ENCODE measurements at regions not wholly inside any gene's neighbourhood (a gene's known extent, or its start where the extent isn't known, plus 50 kb on each side); places are given as distances from the start of the nearest gene placed in this dataset.

DNA sequence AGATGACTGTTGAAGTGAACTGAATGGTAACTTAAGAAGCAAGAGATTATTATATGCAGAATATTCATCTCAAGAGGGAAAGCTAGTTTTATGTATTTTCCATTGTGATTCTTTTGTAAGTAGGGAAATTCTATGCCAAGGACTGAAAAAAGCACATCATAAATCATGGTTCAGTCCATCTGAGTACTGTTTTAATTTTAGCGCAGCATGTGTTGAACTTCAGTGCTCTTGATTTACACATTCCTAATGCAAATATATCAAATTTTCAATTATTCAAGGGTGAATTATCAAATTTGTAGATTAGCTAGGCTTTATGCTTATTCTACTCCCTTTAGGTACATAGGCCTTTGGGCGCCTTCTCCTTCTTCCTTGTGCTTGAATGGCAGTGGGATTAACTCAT, 50.3 kb upstream of the TCF12 start:
- no peak for DNase-seq
- no peak for ATAC-seq
- intact Hi-C loops (cut with micrococcal nuclease) = loop anchor here (10.0 kb wide), 1 partner anchor 373 kb away; no protein-coding TSS in a partner anchor

DNA sequence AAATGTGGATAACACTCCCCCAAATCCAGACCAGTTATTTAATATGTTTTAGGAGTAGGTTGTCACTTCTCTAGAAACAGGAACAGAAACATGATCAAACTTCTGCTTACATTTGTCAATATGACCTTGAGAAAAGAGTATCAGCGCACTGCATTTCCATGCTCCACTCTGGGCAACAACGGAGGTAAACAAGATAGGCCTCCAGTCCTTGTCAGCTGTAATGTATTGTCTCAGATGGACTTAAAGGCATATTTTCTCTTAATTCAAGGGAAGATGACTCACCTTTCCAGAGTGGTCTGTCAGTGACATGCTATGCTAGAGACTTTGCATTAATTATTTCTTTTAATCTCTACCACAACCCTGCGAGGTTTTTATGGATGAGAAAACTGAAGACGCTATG, 51.6 kb upstream of the TCF12 start:
- no peak for ATAC-seq
- no peak for DNase-seq

DNA sequence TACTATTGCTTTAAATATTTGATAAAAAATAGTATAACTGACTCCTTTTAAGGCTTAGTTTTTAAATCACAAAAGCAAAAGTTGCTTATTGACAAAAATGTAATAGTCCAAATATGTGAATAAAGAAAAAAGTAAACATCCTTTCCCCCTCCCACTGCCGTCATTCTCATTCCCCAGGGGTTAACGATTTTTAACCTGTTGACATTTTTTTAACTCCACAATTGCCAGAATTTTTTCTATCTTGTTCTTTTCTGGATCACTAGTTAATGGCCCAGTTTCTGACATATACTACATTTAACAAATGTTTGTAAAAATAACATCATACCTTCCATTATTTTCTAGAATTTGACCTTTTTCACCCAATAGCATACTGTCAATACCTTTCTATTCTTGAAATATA, 60.6 kb upstream of the TCF12 start:
- ATAC-seq (no peak), DNase-seq (no peak)
- intact Hi-C loops (cut with micrococcal nuclease) = no loop called here

More for the DNA sequence above, 51.6 kb upstream of the TCF12 start:
- intact Hi-C loops (cut with micrococcal nuclease) = loop anchor here (10.0 kb wide), 1 partner anchor 372 kb away; no protein-coding TSS in a partner anchor

DNA sequence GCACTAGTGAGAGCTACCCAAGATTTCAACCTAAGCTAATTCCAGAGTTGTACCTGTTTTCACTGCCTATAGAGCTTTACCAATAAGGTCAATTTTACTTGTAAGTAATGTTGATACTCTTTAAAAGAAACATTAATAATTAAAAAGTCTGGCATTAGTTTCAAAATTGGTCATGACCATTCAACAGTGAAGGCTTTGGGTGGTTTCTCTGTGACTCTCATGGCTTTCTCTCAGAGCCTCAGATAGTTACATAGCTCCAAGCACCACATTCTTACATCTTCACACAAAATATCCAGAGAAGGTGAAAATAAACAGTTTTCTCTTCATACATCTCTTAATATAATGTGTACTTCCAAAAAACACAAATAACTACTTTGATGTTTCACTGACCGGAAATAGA, 61.5 kb upstream of the TCF12 start:
- DNase-seq = no peak
- intact Hi-C loops (cut with micrococcal nuclease) = no loop called here
- ATAC-seq = no peak

DNA sequence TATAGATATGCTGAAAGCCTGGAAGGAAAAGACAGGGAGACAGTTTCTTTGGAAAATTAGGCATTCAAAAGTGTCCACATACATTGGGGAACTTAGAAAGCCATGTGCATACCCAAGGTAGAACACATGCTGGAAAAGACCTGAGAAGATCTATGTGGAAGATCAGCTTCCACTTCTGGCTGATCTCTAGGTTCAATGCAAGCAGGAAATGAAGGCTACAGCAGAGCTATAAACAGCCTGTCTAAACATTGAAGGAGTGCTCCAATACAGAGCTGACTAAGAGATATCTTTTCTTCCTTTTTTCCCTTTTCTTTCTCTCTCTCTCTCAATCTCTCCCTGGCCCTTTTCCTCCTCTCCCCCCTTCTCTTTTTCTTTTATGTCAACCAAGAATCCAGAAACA, 73.6 kb upstream of the TCF12 start:
- no peak for DNase-seq
- intact Hi-C loops (cut with micrococcal nuclease) = no loop called here

DNA sequence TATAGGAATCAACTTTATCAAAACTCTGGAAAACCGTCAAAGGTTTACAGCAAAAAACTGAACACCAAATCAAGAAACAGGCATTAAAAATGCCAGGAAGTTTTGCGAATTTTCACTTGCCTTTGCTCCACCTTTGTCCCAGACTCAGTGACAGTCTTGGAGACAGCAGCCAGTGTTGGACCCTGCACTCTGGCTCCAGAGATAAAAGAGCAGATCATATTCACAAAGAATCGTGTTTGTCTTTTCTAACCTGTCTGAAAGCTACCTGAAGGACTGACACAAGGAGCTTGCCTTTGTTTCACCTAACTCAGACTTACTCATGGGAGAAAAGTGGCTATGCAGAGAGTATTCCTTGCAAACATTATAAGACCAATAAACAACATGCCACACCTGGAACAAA, 74.0 kb upstream of the TCF12 start:
- DNase-seq (no peak), ATAC-seq (no peak)
- intact Hi-C loops (cut with micrococcal nuclease) = no loop called here

More for the DNA sequence above, 73.6 kb upstream of the TCF12 start:
- ATAC-seq = no peak

DNA sequence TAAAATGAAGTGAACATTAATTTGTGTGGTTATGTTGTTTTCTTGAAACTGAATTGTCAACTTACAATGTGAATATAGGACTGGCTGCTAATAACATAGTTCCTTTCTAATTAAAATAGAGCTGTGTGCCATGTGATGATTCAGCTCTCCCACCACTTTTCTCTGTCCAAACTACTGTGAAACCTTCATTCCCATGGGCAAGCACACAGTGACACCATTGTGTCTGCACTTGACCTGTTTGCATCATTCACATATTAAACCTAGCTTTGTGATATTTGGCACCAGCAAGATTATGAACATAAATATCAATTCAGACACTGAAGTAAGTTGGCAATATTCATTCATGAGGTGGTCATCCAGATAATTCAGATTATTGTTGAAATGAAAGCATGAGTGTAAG, 78.8 kb upstream of the TCF12 start:
- ATAC-seq = no peak

DNA sequence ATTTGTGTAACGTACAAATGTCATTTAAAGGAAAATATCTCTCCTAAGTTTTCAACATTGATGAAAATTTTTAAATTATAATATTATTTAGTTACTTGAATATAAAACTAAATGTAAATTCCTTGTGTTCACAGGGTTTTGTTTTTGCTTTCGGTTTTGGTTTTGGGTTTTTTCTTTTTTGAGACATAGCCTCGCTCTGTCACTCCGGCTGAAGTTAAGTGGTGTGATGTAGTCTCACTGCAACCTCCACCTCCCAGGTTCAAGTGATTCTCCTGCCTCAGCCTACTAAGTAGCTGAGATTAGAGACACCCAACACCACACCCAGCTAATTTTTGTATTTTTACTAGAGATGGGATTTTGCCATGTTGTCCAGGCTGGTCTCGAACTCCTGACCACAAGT, 79.3 kb upstream of the TCF12 start:
- intact Hi-C loops (cut with micrococcal nuclease) = no loop called here
- ATAC-seq = no peak
- DNase-seq = no peak

More for the DNA sequence above, 78.8 kb upstream of the TCF12 start:
- intact Hi-C loops (cut with micrococcal nuclease) = no loop called here
- DNase-seq = no peak

DNA sequence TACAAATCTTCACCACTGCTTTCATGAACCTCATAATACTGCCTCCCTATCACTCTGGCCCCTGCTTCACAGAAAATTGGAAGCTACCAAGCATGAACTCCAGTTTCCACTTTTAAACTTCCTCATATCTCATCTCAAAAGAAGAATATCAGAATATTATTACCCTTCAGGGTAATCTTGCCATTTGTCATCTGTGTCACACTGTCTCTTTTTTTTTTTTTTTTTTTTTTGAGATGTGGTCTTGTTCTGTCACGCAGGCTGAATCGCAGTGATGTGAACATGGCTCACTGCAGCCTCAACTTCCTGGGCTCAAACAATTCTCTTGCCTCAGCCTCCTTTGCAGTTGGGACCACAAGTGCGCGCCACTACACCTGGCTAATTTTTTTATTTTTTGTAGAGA, 80.4 kb upstream of the TCF12 start:
- ATAC-seq (no peak), DNase-seq (no peak)
- intact Hi-C loops (cut with micrococcal nuclease) = no loop called here

DNA sequence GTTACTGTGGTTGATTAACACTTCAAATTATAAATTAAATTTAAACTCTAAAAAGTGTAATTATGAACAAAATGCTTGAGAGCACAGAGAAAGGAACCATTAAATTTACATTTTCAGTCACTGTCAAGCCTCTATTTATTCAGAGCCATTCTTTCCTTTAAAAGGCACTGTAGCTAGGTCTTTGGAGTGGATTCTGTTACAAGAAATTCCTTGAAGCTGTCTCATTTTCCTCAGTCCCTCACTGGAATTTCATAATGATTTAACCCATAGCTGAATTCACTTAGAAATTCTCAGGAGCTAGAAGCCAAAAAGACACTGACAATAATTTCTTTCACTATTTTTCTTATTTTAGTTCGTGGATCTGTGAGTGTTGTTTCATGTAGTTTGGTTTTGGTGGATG, 81.2 kb upstream of the TCF12 start:
- DNase-seq = no peak
- no peak for ATAC-seq
- intact Hi-C loops (cut with micrococcal nuclease) = no loop called here

DNA sequence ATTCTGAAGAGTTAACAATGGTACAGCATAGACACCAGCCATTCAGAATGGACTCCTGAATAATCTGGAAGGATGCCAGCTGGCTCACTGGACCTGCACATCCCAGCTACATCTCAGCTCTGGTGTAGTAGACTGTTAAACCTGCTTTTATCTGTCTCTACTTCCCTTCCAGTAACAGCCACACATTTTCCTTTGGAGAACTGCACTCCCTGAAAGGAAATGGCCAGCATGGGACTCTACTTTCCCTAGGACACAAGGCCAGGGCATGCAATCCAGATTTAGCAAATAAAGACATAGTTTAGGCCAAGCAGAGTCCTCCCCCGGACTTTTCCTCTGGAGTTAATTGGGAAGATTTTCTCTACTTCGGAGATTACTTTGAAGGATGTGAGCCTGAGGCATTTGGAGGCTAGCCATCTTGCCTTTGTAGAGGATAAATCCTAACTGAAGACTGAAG, 82.7 kb upstream of the TCF12 start:
- peak; percentile 72 for ATAC-seq
- intact Hi-C loops (cut with micrococcal nuclease) = no loop called here
- DNase-seq = no peak

DNA sequence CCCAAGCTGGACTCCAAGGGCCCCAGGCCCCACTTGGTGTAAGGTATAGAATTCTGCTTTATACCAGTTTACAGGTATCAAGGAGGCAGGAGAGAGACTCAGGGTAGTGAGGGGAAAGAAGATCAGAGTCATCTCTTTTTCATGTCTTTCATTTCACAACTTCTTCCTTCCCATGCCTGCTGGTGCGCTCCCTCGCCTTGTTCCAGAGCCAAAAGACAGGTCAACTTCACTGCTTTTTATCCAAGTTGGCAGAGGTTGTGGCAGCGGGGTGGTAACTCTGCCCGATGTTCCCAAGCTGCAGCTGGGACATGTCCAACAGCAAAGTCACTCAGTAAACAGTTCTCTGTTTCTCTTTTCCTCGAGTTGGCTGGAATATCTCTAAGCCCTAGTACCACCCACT, 86.3 kb upstream of the TCF12 start:
- DNase-seq = peak; percentile 66
- ATAC-seq = peak; percentile 96
- intact Hi-C loops (cut with micrococcal nuclease) = no loop called here

DNA sequence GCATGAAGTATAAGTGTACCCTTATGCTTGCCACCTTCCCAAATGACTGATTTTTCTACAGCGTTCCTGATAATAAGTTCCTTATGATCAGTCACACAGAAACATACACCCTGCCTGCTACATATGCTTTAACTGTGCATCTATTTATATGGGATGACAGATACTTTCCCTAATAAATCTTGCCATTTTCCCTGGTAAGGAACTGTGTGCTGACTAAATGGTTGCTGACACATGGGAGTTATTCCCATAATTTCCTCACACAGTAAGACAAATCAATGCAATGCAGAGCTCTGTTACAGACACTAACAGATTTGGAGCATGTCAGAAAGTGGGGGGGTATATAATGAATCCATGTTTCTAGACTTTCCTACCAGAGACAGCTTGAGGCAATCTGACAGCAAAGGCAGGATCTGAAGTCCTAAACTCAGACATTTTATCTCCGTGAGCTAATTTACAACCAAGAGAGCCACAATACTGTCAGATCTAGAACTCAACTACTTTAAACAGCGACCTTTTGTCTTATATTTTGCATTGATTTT, 86.9 kb upstream of the TCF12 start:
- no peak for ATAC-seq
- intact Hi-C loops (cut with micrococcal nuclease) = no loop called here
- no peak for DNase-seq

DNA sequence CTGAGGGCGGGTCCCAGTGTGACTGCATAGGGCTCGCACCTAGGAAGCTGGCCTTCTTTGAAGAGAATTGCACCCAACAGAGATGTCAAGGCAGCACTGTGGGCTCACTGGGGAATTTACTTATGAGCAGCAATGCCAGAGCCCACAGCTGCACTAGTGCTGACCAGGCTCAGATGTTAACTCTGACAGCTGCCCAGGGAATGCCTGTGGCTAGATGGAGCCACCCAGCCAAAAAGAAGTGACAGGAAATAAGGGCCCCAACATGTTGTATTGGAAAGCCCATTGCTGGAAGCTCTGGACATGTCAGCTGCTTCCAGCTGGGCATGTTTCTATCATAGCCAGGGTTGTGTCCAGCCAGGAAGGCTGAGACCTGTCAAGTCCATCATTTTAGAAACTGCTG, 90.9 kb upstream of the ZNF280D start:
- DNase-seq (no peak), ATAC-seq (peak; percentile 55)
- intact Hi-C loops (cut with micrococcal nuclease) = no loop called here

DNA sequence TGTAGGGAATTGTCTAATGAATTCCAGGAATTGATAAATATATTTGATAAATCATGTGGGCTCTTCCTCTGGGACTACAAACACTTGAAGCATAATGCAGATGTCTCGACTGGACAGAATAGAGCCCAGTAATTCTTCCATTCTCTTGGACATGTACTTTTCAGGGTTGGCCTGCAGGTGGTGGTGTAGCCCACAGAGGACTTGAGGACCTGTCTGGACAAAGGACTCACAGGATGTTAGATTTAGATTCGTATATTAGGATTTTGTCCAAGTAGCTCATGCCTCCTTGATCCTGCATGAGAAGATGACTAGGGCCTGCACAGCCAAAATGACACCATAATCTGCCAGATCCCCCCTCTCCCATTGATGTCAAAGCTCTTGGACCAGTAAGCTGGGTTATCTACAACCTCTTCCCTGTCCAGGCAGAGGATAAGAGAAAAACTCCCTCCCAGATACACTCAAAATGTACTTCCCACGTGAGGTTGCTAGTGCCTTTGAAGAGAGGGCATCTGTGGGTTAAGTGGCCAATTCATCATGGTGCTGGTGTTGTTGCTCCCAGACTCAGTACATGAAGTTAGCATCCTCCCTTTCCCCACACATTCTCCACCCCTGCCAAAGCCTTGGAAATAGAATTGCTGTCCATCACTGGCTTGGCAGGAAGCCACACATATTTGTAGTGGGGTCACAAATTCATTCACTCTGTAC, 88.6 kb upstream of the ZNF280D start:
- DNase-seq (peak; percentile 47), ATAC-seq (peak; percentile 84)
- intact Hi-C loops (cut with micrococcal nuclease) = no loop called here

DNA sequence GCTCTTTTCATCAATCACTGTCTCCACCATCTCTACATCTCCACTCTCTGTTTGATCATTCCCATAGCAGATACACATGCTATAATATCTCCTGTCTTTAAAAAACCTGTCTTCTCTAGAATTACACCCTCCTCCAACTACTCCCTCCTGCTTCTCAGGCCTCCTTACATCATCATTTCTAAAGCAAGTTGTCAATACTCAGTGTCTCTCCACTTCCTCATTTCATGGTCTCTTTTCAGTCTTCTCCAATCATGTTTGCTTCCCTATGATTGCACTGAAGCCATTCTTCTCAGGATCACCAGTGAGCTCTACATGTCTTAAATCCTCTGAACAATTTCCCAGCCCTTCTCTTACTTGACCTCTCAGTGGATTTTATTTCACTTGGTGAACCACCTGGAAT, 87.0 kb upstream of the ZNF280D start:
- DNase-seq = no peak
- ATAC-seq = no peak
- intact Hi-C loops (cut with micrococcal nuclease) = no loop called here

DNA sequence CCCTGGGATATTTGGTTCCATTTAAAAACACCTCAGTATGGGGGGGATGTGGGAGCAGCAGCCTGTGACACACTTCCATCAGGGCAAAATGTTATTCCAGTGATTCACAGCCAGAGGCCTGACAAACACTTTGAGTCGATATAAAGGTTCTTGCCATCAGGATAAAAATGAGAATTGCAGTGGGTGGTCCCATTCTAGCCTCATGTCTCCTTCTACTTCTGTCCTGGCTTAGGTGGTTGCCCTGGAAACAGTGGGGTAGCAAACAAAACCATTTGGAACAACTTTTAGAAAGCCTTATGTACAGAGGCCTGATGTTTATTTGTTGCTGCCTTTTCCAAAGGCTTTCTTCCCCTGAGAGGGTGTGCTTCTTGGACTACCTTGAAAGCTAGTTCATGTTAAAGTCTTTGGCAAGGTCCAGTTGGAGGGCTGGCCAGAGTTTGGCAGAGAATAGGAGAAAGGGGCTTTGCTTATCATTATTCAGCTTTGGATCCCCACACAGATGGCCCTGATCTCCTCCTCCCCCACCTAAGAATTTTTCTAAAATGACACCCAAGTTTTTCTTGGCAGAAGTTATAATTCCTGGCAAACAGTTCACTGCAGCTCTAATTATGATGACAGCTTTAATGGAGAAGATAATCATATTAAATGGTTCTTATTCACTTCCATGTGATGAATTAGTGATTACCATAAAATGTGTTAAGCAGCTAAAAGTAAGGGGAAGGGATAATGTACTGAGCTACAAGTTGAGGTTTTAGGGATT, 84.2 kb upstream of the ZNF280D start:
- DNase-seq (no peak), ATAC-seq (no peak)
- intact Hi-C loops (cut with micrococcal nuclease) = no loop called here

DNA sequence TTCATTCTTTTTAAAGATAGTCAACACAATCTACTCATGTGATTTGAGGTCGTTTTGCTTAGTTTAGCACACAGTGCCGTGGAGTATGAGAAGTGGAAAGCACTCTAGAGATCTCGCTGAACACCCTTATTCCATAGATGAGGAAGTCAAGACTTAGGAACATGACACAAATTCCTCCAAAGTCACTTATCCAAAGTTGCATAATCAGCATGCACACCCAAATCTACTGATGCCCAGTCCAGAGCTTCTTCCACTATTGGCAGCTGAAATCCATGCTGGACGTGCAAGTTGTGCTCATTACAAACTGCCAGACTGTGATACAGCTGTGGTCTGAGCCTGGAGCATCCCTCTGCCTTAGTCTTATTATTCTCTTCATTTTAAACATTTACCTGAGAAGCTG, 83.5 kb upstream of the ZNF280D start:
- DNase-seq (no peak), ATAC-seq (no peak)
- intact Hi-C loops (cut with micrococcal nuclease) = no loop called here

DNA sequence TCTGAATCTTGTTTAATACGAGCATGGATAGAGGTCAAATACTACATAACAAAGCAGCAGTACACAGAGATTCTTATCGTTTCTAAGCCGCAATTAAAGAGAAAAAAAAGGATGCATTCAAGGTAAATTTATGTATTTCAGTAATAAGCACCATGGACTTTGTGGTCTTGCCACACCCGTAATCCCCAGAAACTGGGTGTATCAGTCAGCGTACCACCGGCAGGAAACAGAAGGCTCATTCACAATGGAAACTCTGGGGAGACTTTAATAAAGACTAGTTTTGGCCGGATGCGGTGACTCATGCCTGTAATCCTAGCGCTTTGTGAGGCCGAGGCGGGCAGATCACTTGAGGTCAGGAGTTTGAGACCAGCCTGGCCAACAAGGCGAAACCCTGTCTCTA, 81.9 kb upstream of the ZNF280D start:
- peak; percentile 36 for DNase-seq
- peak; percentile 37 for ATAC-seq
- intact Hi-C loops (cut with micrococcal nuclease) = no loop called here

DNA sequence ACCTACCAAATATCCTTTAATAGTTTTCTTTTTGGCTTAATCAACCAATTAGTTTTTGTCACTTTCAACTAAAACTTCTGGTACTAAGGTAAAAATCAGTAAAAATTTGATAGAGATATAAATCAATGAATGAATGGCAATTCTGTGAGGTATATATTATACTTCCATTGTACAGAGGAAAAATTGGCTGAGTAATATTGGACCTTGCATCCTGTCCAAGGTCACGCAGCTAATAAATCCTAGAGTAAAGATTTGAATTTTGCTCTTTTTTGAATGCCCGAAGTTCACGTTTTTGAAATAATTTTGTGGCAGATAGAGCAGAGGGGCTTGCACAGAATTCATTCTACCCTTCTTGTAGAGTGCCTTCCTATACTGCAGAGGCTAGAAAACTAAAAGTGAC, 81.1 kb upstream of the ZNF280D start:
- intact Hi-C loops (cut with micrococcal nuclease) = no loop called here
- DNase-seq (no peak), ATAC-seq (no peak)

DNA sequence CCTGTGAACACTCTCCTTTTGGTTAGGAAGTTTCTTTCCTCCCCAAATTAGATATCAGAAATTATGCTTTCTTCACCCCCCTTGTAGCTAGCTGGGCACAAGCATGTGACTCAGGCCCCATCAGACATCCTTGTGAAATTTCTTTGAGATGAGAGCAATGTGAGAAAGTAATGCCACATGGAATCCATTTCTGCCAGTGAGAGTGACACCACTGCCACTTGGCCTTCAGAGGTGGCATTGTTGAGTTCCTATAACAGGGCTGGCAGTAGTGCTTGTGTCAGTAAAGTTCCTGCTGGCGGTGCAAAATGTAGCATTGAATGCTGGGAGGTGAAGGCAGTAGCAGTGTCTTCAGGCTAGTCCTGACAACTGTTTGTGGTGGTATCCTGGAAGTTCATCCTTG, 80.7 kb upstream of the ZNF280D start:
- intact Hi-C loops (cut with micrococcal nuclease) = no loop called here
- ATAC-seq = peak; percentile 66
- no peak for DNase-seq
